H4 (cell line): ENCODE measurements at regions not wholly inside any gene's neighbourhood (a gene's known extent, or its start where the extent isn't known, plus 50 kb on each side); places are given as distances from the start of the nearest gene placed in this dataset.
A peak's percentile ranks its signal among the peaks of the same experiment; 100 is the strongest.

Experiments
- DNase-seq: peaks from one replicate; pipeline ENCODE4 v3.0.0-alpha.2; 2015; ENCODE audit warnings: low spot score

GRCh38 chr21:31500071-31500470, 156.0 kb upstream of the TIAM1 start:
- DNase-seq: no peak

GRCh38 chr21:31498985-31499384, 154.9 kb upstream of the TIAM1 start:
- DNase-seq: no peak

- DNase-seq: no peak
These were observed 153.9 kb upstream of the TIAM1 start for GRCh38 chr21:31497914-31498313.

GRCh38 chr21:31493350-31493880, 149.4 kb upstream of the TIAM1 start:
- no peak for DNase-seq

GRCh38 chr21:31491617-31492016, 147.6 kb upstream of the TIAM1 start:
- DNase-seq: no peak

- DNase-seq: peak; percentile 42
These were observed 146.4 kb upstream of the TIAM1 start for GRCh38 chr21:31490443-31490842.

GRCh38 chr21:31489726-31490125, 145.7 kb upstream of the TIAM1 start:
- no peak for DNase-seq

- DNase-seq: no peak
These were observed 145.0 kb upstream of the TIAM1 start for GRCh38 chr21:31489014-31489413.

- no peak for DNase-seq
These were observed 140.2 kb upstream of the TIAM1 start for GRCh38 chr21:31484219-31484618.

- DNase-seq: no peak
These were observed 139.1 kb upstream of the TIAM1 start for GRCh38 chr21:31483146-31483545.

- no peak for DNase-seq
These were observed 138.4 kb upstream of the TIAM1 start for GRCh38 chr21:31482460-31482859.

GRCh38 chr21:31480228-31480627, 136.2 kb upstream of the TIAM1 start:
- no peak for DNase-seq

GRCh38 chr21:31479714-31480113, 135.7 kb upstream of the TIAM1 start:
- DNase-seq: no peak

GRCh38 chr21:31479222-31479621, 135.2 kb upstream of the TIAM1 start:
- no peak for DNase-seq

- no peak for DNase-seq
These were observed 132.4 kb upstream of the TIAM1 start for GRCh38 chr21:31476263-31477022.

GRCh38 chr21:31475223-31475622, 131.2 kb upstream of the TIAM1 start:
- no peak for DNase-seq

GRCh38 chr21:31473685-31474345, 129.8 kb upstream of the TIAM1 start:
- DNase-seq: no peak

GRCh38 chr21:31471865-31472264, 127.8 kb upstream of the TIAM1 start:
- DNase-seq: no peak

GRCh38 chr21:31470896-31471694, 127.0 kb upstream of the TIAM1 start:
- no peak for DNase-seq

GRCh38 chr21:31460980-31461379, 116.9 kb upstream of the TIAM1 start:
- no peak for DNase-seq

GRCh38 chr21:31459457-31459856, 115.4 kb upstream of the TIAM1 start:
- no peak for DNase-seq

GRCh38 chr21:31457675-31458074, 113.6 kb upstream of the TIAM1 start:
- no peak for DNase-seq
